GM12892 (cell line): ENCODE measurements at regions not wholly inside any gene's neighbourhood (a gene's known extent, or its start where the extent isn't known, plus 50 kb on each side); places are given as distances from the start of the nearest gene placed in this dataset.

ENCODE experiments used
- POLR2A ChIP-seq: IDR thresholded peaks from 2 replicates; pipeline ENCODE4 v1.6.1; 2011; ENCODE audit warnings: low read depth, low read length, control low read depth
- POLR2AphosphoS5 ChIP-seq: IDR thresholded peaks from 2 replicates; pipeline ENCODE4 v1.6.1; 2011; ENCODE audit warnings: low read depth, low read length, control low read depth
- TAF1 ChIP-seq: IDR thresholded peaks from 2 replicates; pipeline ENCODE4 v1.6.1; 2011; ENCODE audit warnings: low read depth, mild to moderate bottlenecking, control low read depth, low read length, borderline replicate concordance

DNA sequence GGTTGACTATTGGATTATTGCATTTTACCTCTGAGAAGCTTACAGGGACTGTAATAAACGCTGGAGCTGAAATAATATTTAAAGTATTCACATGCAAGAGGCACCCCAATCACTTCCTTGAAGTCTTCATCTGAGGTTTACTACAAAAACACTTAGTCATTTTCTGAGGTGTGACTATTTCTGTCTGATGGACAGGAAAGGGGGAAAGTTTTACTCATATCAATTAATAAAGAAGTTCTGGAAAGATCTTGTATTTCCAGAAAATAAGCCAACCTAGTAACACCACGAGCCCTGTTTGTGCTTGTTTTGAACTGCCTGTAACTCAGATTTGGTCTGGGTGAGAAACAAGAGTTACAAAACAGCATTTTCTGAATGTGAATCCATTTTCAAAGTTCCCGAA is 63.9 kb upstream of the PRKCQ start:
- TF ChIP-seq POLR2AphosphoS5: no peak
- TF ChIP-seq TAF1: no peak
- TF ChIP-seq POLR2A: no peak
